ENCODE measurements at regions not wholly inside any gene's neighbourhood (a gene's known extent, or its start where the extent isn't known, plus 50 kb on each side); places are given as distances from the start of the nearest gene placed in this dataset.
"Not testable (repeated sequence)": the region's sequence is repeated elsewhere in the genome, so short reads cannot be mapped to it uniquely, and the experiment has no call there.

- no peak for DNase-seq (ENCODE audit: low read depth)
Measured at GRCh38 chr13:74289861-74290773, 155.9 kb upstream of the KLF12 start.

- no peak for DNase-seq (ENCODE audit: low read depth)
Measured at GRCh38 chr13:74289107-74289506, 154.9 kb upstream of the KLF12 start.

GRCh38 chr13:74288361-74288911, 154.2 kb upstream of the KLF12 start:
- no peak for DNase-seq (ENCODE audit: low read depth)

- DNase-seq (ENCODE audit: low read depth), result peak; percentile 52
Measured at GRCh38 chr13:74287724-74288169, 153.5 kb upstream of the KLF12 start.

GRCh38 chr13:74280795-74281490, 146.7 kb upstream of the KLF12 start:
- DNase-seq (ENCODE audit: low read depth), result no peak

GRCh38 chr13:74280093-74280794, 146.0 kb upstream of the KLF12 start:
- no peak for DNase-seq (ENCODE audit: low read depth)

GRCh38 chr13:74278901-74279300, 144.7 kb upstream of the KLF12 start:
- DNase-seq (ENCODE audit: low read depth), result no peak

- DNase-seq (ENCODE audit: low read depth), result no peak
Measured at GRCh38 chr13:74274916-74275315, 140.7 kb upstream of the KLF12 start.

GRCh38 chr13:74273581-74273980, 139.4 kb upstream of the KLF12 start:
- DNase-seq (ENCODE audit: low read depth), result no peak

- no peak for DNase-seq (ENCODE audit: low read depth)
Measured at GRCh38 chr13:74272826-74273225, 138.6 kb upstream of the KLF12 start.

- DNase-seq (ENCODE audit: low read depth), result no peak
Measured at GRCh38 chr13:74270018-74270417, 135.8 kb upstream of the KLF12 start.

GRCh38 chr13:74266861-74267260, 132.7 kb upstream of the KLF12 start:
- DNase-seq (ENCODE audit: low read depth), result no peak

- DNase-seq (ENCODE audit: low read depth), result no peak
Measured at GRCh38 chr13:74266309-74266708, 132.1 kb upstream of the KLF12 start.

- no peak for DNase-seq (ENCODE audit: low read depth)
Measured at GRCh38 chr13:74264333-74264732, 130.1 kb upstream of the KLF12 start.

GRCh38 chr13:74260420-74260819, 126.2 kb upstream of the KLF12 start:
- not testable (repeated sequence) for DNase-seq (ENCODE audit: low read depth)

GRCh38 chr13:74259641-74260040, 125.4 kb upstream of the KLF12 start:
- DNase-seq (ENCODE audit: low read depth), result no peak

GRCh38 chr13:74258961-74259360, 124.8 kb upstream of the KLF12 start:
- no peak for DNase-seq (ENCODE audit: low read depth)

- no peak for DNase-seq (ENCODE audit: low read depth)
Measured at GRCh38 chr13:74256969-74257368, 122.8 kb upstream of the KLF12 start.

GRCh38 chr13:74253161-74253560, 119.0 kb upstream of the KLF12 start:
- DNase-seq (ENCODE audit: low read depth), result no peak

- DNase-seq (ENCODE audit: low read depth), result no peak
Measured at GRCh38 chr13:74251778-74252519, 117.7 kb upstream of the KLF12 start.

GRCh38 chr13:74250738-74251190, 116.6 kb upstream of the KLF12 start:
- DNase-seq (ENCODE audit: low read depth), result no peak
